ENCODE measurements at regions not wholly inside any gene's neighbourhood (a gene's known extent, or its start where the extent isn't known, plus 50 kb on each side); places are given as distances from the start of the nearest gene placed in this dataset.

GRCh38 chr13:104553186-104553585 lies 1487.0 kb upstream of the SLC10A2 start:
- DNase-seq (ENCODE audit: low read depth, low spot score), result peak; percentile 73
- H3K4me3 ChIP-seq (ENCODE audit: low read depth, low read length), result no peak overlapping the region
- TF ChIP-seq CTCF (IDR thresholded peaks at IDR 0.05; ENCODE audit: low read depth, low read length), result no peak
- in situ Hi-C loops (cut with HindIII; ENCODE audit: low sequenced_read_pairs), result no loop called here

GRCh38 chr13:104534847-104535246 lies 1468.6 kb upstream of the SLC10A2 start:
- no peak overlapping the region for H3K4me3 ChIP-seq (ENCODE audit: low read depth, low read length)
- in situ Hi-C loops (cut with HindIII; ENCODE audit: low sequenced_read_pairs), result no loop called here
- no peak for DNase-seq (ENCODE audit: low read depth, low spot score)
- TF ChIP-seq CTCF (IDR thresholded peaks at IDR 0.05; ENCODE audit: low read depth, low read length), result peak; percentile 22

- no peak for TF ChIP-seq CTCF (IDR thresholded peaks at IDR 0.05; ENCODE audit: low read depth, low read length)
- no peak for DNase-seq (ENCODE audit: low read depth, low spot score)
- no peak overlapping the region for H3K4me3 ChIP-seq (ENCODE audit: low read depth, low read length)
- in situ Hi-C loops (cut with HindIII; ENCODE audit: low sequenced_read_pairs), result no loop called here
These were observed 1465.9 kb upstream of the SLC10A2 start for GRCh38 chr13:104532132-104532531.

GRCh38 chr13:104530741-104531140 lies 1464.5 kb upstream of the SLC10A2 start:
- in situ Hi-C loops (cut with HindIII; ENCODE audit: low sequenced_read_pairs), result no loop called here
- DNase-seq (ENCODE audit: low read depth, low spot score), result peak; percentile 32
- no peak for TF ChIP-seq CTCF (IDR thresholded peaks at IDR 0.05; ENCODE audit: low read depth, low read length)
- H3K4me3 ChIP-seq (ENCODE audit: low read depth, low read length), result no peak overlapping the region

GRCh38 chr13:104526561-104526960 lies 1460.3 kb upstream of the SLC10A2 start:
- in situ Hi-C loops (cut with HindIII; ENCODE audit: low sequenced_read_pairs), result no loop called here
- no peak for DNase-seq (ENCODE audit: low read depth, low spot score)
- H3K4me3 ChIP-seq (ENCODE audit: low read depth, low read length), result no peak overlapping the region
- TF ChIP-seq CTCF (IDR thresholded peaks at IDR 0.05; ENCODE audit: low read depth, low read length), result no peak

- in situ Hi-C loops (cut with HindIII; ENCODE audit: low sequenced_read_pairs), result no loop called here
- no peak overlapping the region for H3K4me3 ChIP-seq (ENCODE audit: low read depth, low read length)
- no peak for TF ChIP-seq CTCF (IDR thresholded peaks at IDR 0.05; ENCODE audit: low read depth, low read length)
- DNase-seq (ENCODE audit: low read depth, low spot score), result no peak
These were observed 1459.2 kb upstream of the SLC10A2 start for GRCh38 chr13:104525467-104525866.

All from astrocyte of the spinal cord (primary cell).